HFF-Myc (cell line): ENCODE measurements at regions not wholly inside any gene's neighbourhood (a gene's known extent, or its start where the extent isn't known, plus 50 kb on each side); places are given as distances from the start of the nearest gene placed in this dataset.

Experiments
- DNase-seq: peaks from one replicate; pipeline ENCODE4 v3.0.0-alpha.2; 2011; ENCODE audit warnings: low read depth; ENCODE audit errors: extremely low read depth
- H3K4me3 ChIP-seq: replicated peaks from 2 replicates; pipeline ENCODE4 v1.5.1; 2011; ENCODE audit warnings: low read depth, mild to moderate bottlenecking, control low read depth, low read length
- TF ChIP-seq, protein P1 (sequence below): IDR thresholded peaks from 2 replicates; pipeline ENCODE4 v1.5.1; 2012; ENCODE audit warnings: mild to moderate bottlenecking, low read depth, low read length, control low read depth; ENCODE audit errors: missing control alignments

GRCh38 chr14:86217523-86217922 lies 687.6 kb downstream of the FLRT2 start:
- H3K4me3 ChIP-seq = no peak overlapping the region
- TF ChIP-seq, protein P1, sequence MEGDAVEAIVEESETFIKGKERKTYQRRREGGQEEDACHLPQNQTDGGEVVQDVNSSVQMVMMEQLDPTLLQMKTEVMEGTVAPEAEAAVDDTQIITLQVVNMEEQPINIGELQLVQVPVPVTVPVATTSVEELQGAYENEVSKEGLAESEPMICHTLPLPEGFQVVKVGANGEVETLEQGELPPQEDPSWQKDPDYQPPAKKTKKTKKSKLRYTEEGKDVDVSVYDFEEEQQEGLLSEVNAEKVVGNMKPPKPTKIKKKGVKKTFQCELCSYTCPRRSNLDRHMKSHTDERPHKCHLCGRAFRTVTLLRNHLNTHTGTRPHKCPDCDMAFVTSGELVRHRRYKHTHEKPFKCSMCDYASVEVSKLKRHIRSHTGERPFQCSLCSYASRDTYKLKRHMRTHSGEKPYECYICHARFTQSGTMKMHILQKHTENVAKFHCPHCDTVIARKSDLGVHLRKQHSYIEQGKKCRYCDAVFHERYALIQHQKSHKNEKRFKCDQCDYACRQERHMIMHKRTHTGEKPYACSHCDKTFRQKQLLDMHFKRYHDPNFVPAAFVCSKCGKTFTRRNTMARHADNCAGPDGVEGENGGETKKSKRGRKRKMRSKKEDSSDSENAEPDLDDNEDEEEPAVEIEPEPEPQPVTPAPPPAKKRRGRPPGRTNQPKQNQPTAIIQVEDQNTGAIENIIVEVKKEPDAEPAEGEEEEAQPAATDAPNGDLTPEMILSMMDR = no peak
- no peak for DNase-seq

- no peak for DNase-seq
- TF ChIP-seq, protein P1 = no peak
- no peak overlapping the region for H3K4me3 ChIP-seq
Measured at GRCh38 chr14:86203843-86204242, 673.9 kb downstream of the FLRT2 start.

GRCh38 chr14:86196471-86196870 lies 666.5 kb downstream of the FLRT2 start:
- no peak overlapping the region for H3K4me3 ChIP-seq
- TF ChIP-seq, protein P1 = no peak
- no peak for DNase-seq

GRCh38 chr14:86193756-86194155 lies 663.8 kb downstream of the FLRT2 start:
- no peak for DNase-seq
- TF ChIP-seq, protein P1 = no peak
- H3K4me3 ChIP-seq = no peak overlapping the region

GRCh38 chr14:86179980-86180379 lies 650.0 kb downstream of the FLRT2 start:
- H3K4me3 ChIP-seq = no peak overlapping the region
- TF ChIP-seq, protein P1 = no peak
- DNase-seq = no peak

DNA sequence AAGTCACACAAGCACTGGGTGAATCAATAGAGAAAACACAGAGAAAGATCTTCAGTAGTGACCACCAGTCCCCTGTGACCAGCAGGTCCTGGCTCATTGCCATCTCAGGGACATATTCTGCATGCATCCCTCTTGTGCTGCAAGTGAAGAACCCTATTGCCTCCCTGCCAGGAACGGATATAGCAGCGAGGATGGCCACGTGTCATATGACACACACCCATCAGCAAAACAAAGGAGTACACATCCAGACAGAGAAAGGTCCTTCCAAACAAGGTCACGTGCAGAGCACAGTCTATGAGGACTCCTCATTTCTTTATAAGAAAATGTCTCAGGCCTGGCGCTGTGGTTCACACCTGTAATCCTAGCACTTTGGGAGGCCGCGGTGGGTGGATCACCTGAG lies 638.4 kb downstream of the FLRT2 start:
- no peak overlapping the region for H3K4me3 ChIP-seq
- DNase-seq = no peak
- TF ChIP-seq, protein P1 = no peak

DNA sequence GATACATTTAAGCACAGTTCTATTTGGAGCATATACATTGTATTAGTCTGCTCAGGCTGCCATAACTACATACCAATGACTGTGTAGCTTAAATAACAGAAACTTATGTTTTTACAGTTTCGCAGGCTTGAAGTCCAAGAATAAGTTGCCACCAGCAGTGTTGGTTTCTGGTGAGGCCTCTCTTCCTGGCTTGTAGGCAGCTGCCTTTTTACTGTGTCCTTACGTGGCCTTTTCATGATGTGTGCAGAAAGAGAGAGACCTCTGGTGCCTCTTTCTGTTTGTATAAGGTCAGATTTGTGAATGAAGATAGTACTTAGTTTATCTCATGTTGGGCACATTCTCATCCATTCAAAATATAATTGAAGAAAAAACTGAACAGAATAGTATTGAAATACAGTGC lies 636.6 kb downstream of the FLRT2 start:
- H3K4me3 ChIP-seq = no peak overlapping the region
- TF ChIP-seq, protein P1 = no peak
- DNase-seq = no peak
